IPS-18a (cell line): ENCODE measurements at regions not wholly inside any gene's neighbourhood (a gene's known extent, or its start where the extent isn't known, plus 50 kb on each side); places are given as distances from the start of the nearest gene placed in this dataset.

ENCODE experiments used
- H3K27ac ChIP-seq: one replicate; pipeline ENCODE4 v1.5.1; 2013; ENCODE audit warnings: low read length
- H3K27me3 ChIP-seq: one replicate; pipeline ENCODE4 v1.6.1; 2013; ENCODE audit warnings: mild to moderate bottlenecking, low read length; ENCODE audit not compliant: control insufficient read depth, insufficient read depth
- H3K36me3 ChIP-seq: one replicate; pipeline ENCODE4 v1.6.1; 2013; ENCODE audit warnings: low read depth, low read length; ENCODE audit not compliant: control insufficient read depth
- H3K4me1 ChIP-seq: one replicate; pipeline ENCODE4 v1.6.1; 2013; ENCODE audit warnings: low read depth, low read length; ENCODE audit not compliant: control insufficient read depth
- H3K4me3 ChIP-seq: one replicate; pipeline ENCODE4 v1.5.1; 2013; ENCODE audit warnings: low read length
- H3K9ac ChIP-seq: one replicate; pipeline ENCODE4 v1.6.1; 2013; ENCODE audit warnings: mild to moderate bottlenecking, low read length, moderate library complexity
- H3K9me3 ChIP-seq: one replicate; pipeline ENCODE4 v1.6.1; 2013; ENCODE audit warnings: low read depth, low read length; ENCODE audit not compliant: control insufficient read depth

DNA sequence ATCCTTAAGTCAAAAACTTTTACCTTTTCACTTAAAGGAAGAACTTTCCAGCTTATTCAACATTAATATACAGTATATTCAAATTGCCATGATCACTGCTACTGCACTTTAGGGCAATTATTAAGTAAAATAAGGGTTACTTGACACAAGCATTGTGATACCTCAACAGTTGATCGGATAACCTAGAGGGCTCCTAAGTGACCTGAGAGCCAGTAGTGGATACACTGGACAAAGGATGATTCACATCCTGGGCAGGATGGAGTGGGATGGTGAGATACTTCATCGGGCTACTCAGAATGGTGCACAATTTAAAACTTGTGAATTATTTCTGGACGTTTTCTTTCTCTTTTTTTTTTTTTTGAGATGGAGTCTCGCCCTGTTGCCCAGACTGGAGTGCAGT is 54.5 kb upstream of the PPM1J start:
- no peak overlapping the region for H3K9ac ChIP-seq
- H3K4me3 ChIP-seq = no peak overlapping the region
- H3K27ac ChIP-seq = no peak overlapping the region
- H3K36me3 ChIP-seq = no peaks in the 10 kb centered on the region
- H3K9me3 ChIP-seq = no peaks in the 10 kb centered on the region
- H3K4me1 ChIP-seq = peaks cover 5% of the 10 kb centered on the region
- H3K27me3 ChIP-seq = no peaks in the 10 kb centered on the region

DNA sequence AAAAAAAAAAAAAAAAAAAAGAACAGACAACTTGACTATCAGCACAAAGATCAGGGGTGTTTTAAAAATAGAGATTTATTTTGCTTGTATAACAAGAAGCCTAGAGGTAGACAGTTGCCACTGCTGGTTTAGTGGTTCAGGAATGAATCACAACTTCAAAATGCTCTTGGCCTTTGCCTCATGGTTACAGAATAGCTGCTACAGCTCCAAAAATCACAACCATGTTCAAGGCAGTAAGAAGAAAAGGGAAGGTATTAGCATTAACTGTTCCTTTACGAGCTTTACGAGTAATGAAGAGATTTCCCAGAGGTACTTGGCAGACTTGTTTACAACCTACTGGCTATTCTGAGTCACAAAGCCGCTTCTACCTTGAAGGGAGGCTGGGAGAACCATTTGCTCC is 52.5 kb upstream of the PPM1J start:
- Histone ChIP-seq H3K9ac (no peak overlapping the region), H3K4me3 (no peak overlapping the region), H3K27ac (no peak overlapping the region), H3K9me3 (no peaks in the 10 kb centered on the region), H3K4me1 (peaks cover 10% of the 10 kb centered on the region), H3K27me3 (no peaks in the 10 kb centered on the region), H3K36me3 (no peaks in the 10 kb centered on the region)
